H9 (cell line): ENCODE measurements at regions not wholly inside any gene's neighbourhood (a gene's known extent, or its start where the extent isn't known, plus 50 kb on each side); places are given as distances from the start of the nearest gene placed in this dataset.

Source experiments
- DNase-seq: peaks from one replicate; pipeline ENCODE4 v3.0.0-alpha.2; 2017
- H2AFZ ChIP-seq: one replicate; pipeline ENCODE4 v1.6.1; 2013; ENCODE audit warnings: mild to moderate bottlenecking, low read length, control low read depth, moderate library complexity
- H2AK5ac ChIP-seq: 2 replicates; pipeline ENCODE4 v1.6.1; 2013; ENCODE audit warnings: low read length, control low read depth, mixed read lengths; ENCODE audit not compliant: insufficient read length
- H2BK120ac ChIP-seq: one replicate; pipeline ENCODE4 v1.6.1; 2013; ENCODE audit warnings: low read depth, mild to moderate bottlenecking, low read length, control low read depth, inconsistent platforms; ENCODE audit not compliant: poor library complexity, severe bottlenecking
- H2BK12ac ChIP-seq: 2 replicates; pipeline ENCODE4 v1.6.1; 2013; ENCODE audit warnings: low read length, control low read depth, mixed read lengths, low read depth; ENCODE audit not compliant: insufficient read length
- H2BK15ac ChIP-seq: 2 replicates; pipeline ENCODE4 v1.6.1; 2013; ENCODE audit warnings: low read depth, low read length, control low read depth
- H2BK20ac ChIP-seq: one replicate; pipeline ENCODE4 v1.6.1; 2013; ENCODE audit warnings: low read depth, mild to moderate bottlenecking, low read length, control low read depth, inconsistent platforms; ENCODE audit not compliant: poor library complexity, severe bottlenecking
- H2BK5ac ChIP-seq: 2 replicates; pipeline ENCODE4 v1.6.1; 2013; ENCODE audit warnings: low read length, control low read depth, mixed read lengths; ENCODE audit not compliant: insufficient read length
- H3K14ac ChIP-seq: 2 replicates; pipeline ENCODE4 v1.6.1; 2013; ENCODE audit warnings: low read length, control low read depth; ENCODE audit not compliant: insufficient read depth
- H3K18ac ChIP-seq: 2 replicates; pipeline ENCODE4 v1.6.1; 2013; ENCODE audit warnings: low read depth, mild to moderate bottlenecking, mixed read lengths, low read length, control low read depth; ENCODE audit not compliant: insufficient read length
- H3K23ac ChIP-seq: 2 replicates; pipeline ENCODE4 v1.6.1; 2013; ENCODE audit warnings: low read length, control low read depth, mixed read lengths, low read depth; ENCODE audit not compliant: insufficient read length
- H3K23me2 ChIP-seq: 2 replicates; pipeline ENCODE4 v1.6.1; 2013; ENCODE audit warnings: low read depth, mild to moderate bottlenecking, mixed read lengths, low read length, control low read depth; ENCODE audit not compliant: insufficient read length, poor library complexity, severe bottlenecking
- H3K27ac ChIP-seq: 2 replicates; pipeline ENCODE4 v1.5.1; 2013; ENCODE audit warnings: low read length, control low read depth, mixed read lengths, low read depth; ENCODE audit not compliant: insufficient read length
- H3K27me3 ChIP-seq: 2 replicates; pipeline ENCODE4 v1.6.1; 2013; ENCODE audit warnings: low read length, control low read depth, inconsistent platforms; ENCODE audit not compliant: insufficient read depth
- H3K4ac ChIP-seq: 2 replicates; pipeline ENCODE4 v1.6.1; 2013; ENCODE audit warnings: low read depth, mild to moderate bottlenecking, control low read depth, inconsistent platforms, low read length, moderate library complexity
- H3K4me1 ChIP-seq: 2 replicates; pipeline ENCODE4 v1.6.1; 2013; ENCODE audit warnings: low read length, control low read depth, inconsistent platforms; ENCODE audit not compliant: insufficient read depth
- H3K4me2 ChIP-seq: 2 replicates; pipeline ENCODE4 v1.6.1; 2013; ENCODE audit warnings: low read length, control low read depth, mixed read lengths; ENCODE audit not compliant: insufficient read length, insufficient read depth
- H3K56ac ChIP-seq: 2 replicates; pipeline ENCODE4 v1.6.1; 2013; ENCODE audit warnings: low read depth, mild to moderate bottlenecking, mixed read lengths, low read length, control low read depth; ENCODE audit not compliant: insufficient read length
- H3K79me1 ChIP-seq: 2 replicates; pipeline ENCODE4 v1.6.1; 2013; ENCODE audit warnings: low read depth, mild to moderate bottlenecking, moderate library complexity, low read length, control low read depth, inconsistent platforms; ENCODE audit not compliant: insufficient read depth, poor library complexity, severe bottlenecking
- H3K79me2 ChIP-seq: 2 replicates; pipeline ENCODE4 v1.6.1; 2013; ENCODE audit warnings: low read length, control low read depth, inconsistent platforms; ENCODE audit not compliant: insufficient read depth
- H3K9ac ChIP-seq: 2 replicates; pipeline ENCODE4 v1.6.1; 2013; ENCODE audit warnings: low read length, control low read depth, mixed read lengths; ENCODE audit not compliant: insufficient read length; ENCODE audit errors: extremely low read depth
- H3K9me3 ChIP-seq: one replicate; pipeline ENCODE4 v1.6.1; 2013; ENCODE audit warnings: low read depth, low read length, inconsistent platforms; ENCODE audit not compliant: control insufficient read depth
- H3T11ph ChIP-seq: one replicate; pipeline ENCODE4 v1.6.1; 2013; ENCODE audit warnings: mild to moderate bottlenecking, low read length, control low read depth, inconsistent platforms
- H4K20me1 ChIP-seq: one replicate; pipeline ENCODE4 v1.6.1; 2013; ENCODE audit not compliant: control insufficient read depth, insufficient read length, insufficient read depth
- H4K5ac ChIP-seq: 2 replicates; pipeline ENCODE4 v1.6.1; 2013; ENCODE audit warnings: low read depth, mild to moderate bottlenecking, mixed read lengths, low read length, control low read depth; ENCODE audit not compliant: insufficient read length
- H4K8ac ChIP-seq: replicated peaks from 2 replicates; pipeline ENCODE4 v1.6.1; 2013; ENCODE audit warnings: low read length, control low read depth, mixed read lengths, low read depth; ENCODE audit not compliant: insufficient read length
- H4K91ac ChIP-seq: 2 replicates; pipeline ENCODE4 v1.6.1; 2013; ENCODE audit warnings: low read depth, mild to moderate bottlenecking, moderate library complexity, mixed read lengths, low read length, control low read depth; ENCODE audit not compliant: insufficient read length
- H3K27ac Mint-ChIP-seq, 3 experiments: 2 replicates in 2 of 3; 3 replicates in 1 of 3; pipeline ENCODE4 v1.8.0; 2020 to 2021; ENCODE audit warnings: mixed read lengths in 3 of 3, mild to moderate bottlenecking in 1 of 3, moderate library complexity in 1 of 3
- H3K27me3 Mint-ChIP-seq: 2 replicates; pipeline ENCODE4 v1.8.0; 2021; ENCODE audit warnings: low read depth, mild to moderate bottlenecking, moderate library complexity, mixed read lengths
- H3K36me3 Mint-ChIP-seq, 3 experiments: 2 replicates in 2 of 3; 3 replicates in 1 of 3; pipeline ENCODE4 v1.8.0; 2020 to 2021; ENCODE audit warnings: low read depth in 3 of 3, mixed read lengths in 3 of 3; ENCODE audit not compliant: insufficient read depth in 1 of 3
- H3K4me1 Mint-ChIP-seq, 2 experiments: 2 replicates each; pipeline ENCODE4 v1.8.0; 2020; ENCODE audit warnings: mixed read lengths in 2 of 2
- H3K4me3 Mint-ChIP-seq, 2 experiments: 2 replicates in 1 of 2; 3 replicates in 1 of 2; pipeline ENCODE4 v1.8.0; 2020 to 2021; ENCODE audit warnings: mild to moderate bottlenecking in 2 of 2, mixed read lengths in 2 of 2, moderate library complexity in 1 of 2
- H3K9me3 Mint-ChIP-seq, 2 experiments: 2 replicates in 1 of 2; 3 replicates in 1 of 2; pipeline ENCODE4 v1.8.0; 2020; ENCODE audit warnings: mild to moderate bottlenecking in 2 of 2, mixed read lengths in 2 of 2, moderate library complexity in 1 of 2
- CTCF ChIP-seq: fragments of 200-600 bp; sonication (generic); conservative IDR thresholded peaks from 3 replicates; pipeline ENCODE4 v1.8.0; 2021; ENCODE audit warnings: antibody characterized with exemption, mild to moderate bottlenecking

GRCh38 chr4:171484681-171485080 lies 328.5 kb upstream of the GALNTL6 start:
- Histone ChIP-seq H2BK5ac (no peak overlapping the region), H3K9me3 (no peaks in the 10 kb centered on the region), H3K14ac (no peak overlapping the region), H2BK120ac (no peak overlapping the region), H2BK12ac (no peak overlapping the region), H4K20me1 (no peaks in the 10 kb centered on the region), H2AK5ac (no peak overlapping the region), H2AFZ (no peak overlapping the region), H4K8ac (no peak overlapping the region), H3K79me1 (no peaks in the 10 kb centered on the region), H3K23ac (no peak overlapping the region), H3K56ac (no peak overlapping the region), H3K23me2 (no peaks in the 10 kb centered on the region), H3K9ac (no peak overlapping the region), H4K5ac (no peak overlapping the region), H3K18ac (no peak overlapping the region), H3K79me2 (no peaks in the 10 kb centered on the region), H3K27ac (no peak overlapping the region), H3K27me3 (no peaks in the 10 kb centered on the region), H2BK20ac (no peak overlapping the region), H3K4me2 (no peak overlapping the region), H3K4me1 (no peaks in the 10 kb centered on the region), H2BK15ac (no peak overlapping the region), H4K91ac (no peak overlapping the region), H3T11ph (no peak overlapping the region), H3K4ac (no peak overlapping the region)
- TF ChIP-seq CTCF: no peak
- Mint-ChIP-seq H3K4me1 (no peaks in the 10 kb centered on the region), H3K9me3 (peaks cover 8 to 9% of the 10 kb centered on the region in 2 experiments; a peak in 4 of 5 replicates), H3K27me3 (no peaks in the 10 kb centered on the region), H3K27ac (no peak overlapping the region), H3K36me3 (peaks cover 2 to 11% (median 5%) of the 10 kb centered on the region in 3 experiments; a peak in 4 of 7 replicates), H3K4me3 (no peak overlapping the region)
- no peak for DNase-seq
